ENCODE measurements at regions not wholly inside any gene's neighbourhood (a gene's known extent, or its start where the extent isn't known, plus 50 kb on each side); places are given as distances from the start of the nearest gene placed in this dataset.

- Histone ChIP-seq H3K27ac (ENCODE audit: low read depth, low read length, poor library complexity, severe bottlenecking) (no peak overlapping the region), H3K9me3 (ENCODE audit: low read length) (no peaks in the 10 kb centered on the region), H3F3A (ENCODE audit: insufficient read depth, low read length) (no peaks in the 10 kb centered on the region), H3K27me3 (ENCODE audit: insufficient read depth, low read length) (no peaks in the 10 kb centered on the region), H4K20me1 (ENCODE audit: insufficient read depth, low read length) (no peaks in the 10 kb centered on the region), H3K79me2 (ENCODE audit: insufficient read depth, low read length) (no peaks in the 10 kb centered on the region), H3K36me3 (ENCODE audit: insufficient read depth, low read length) (no peaks in the 10 kb centered on the region), H3K9me2 (ENCODE audit: low read depth, low read length) (no peaks in the 10 kb centered on the region), H3K4me2 (ENCODE audit: low read length) (no peak overlapping the region), H3K9ac (ENCODE audit: low read length) (no peak overlapping the region), H3K4me3 (ENCODE audit: low read depth, low read length, poor library complexity, severe bottlenecking) (no peak overlapping the region), H3K4me1 (ENCODE audit: insufficient read depth, low read length, severe bottlenecking) (no peaks in the 10 kb centered on the region), H2AFZ (ENCODE audit: low read length) (no peak overlapping the region)
- TF ChIP-seq CTCF (IDR thresholded peaks at IDR 0.05; ENCODE audit: low read length) = no peak
- TF ChIP-seq EZH2 (IDR thresholded peaks at IDR 0.05; ENCODE audit: borderline replicate concordance, low read length) = no peak
These were observed 195.6 kb upstream of the PMEPA1 start for GRCh38 chr20:57905448-57905847.

GRCh38 chr20:57904314-57905105, 194.7 kb upstream of the PMEPA1 start:
- Histone ChIP-seq H3K27ac (ENCODE audit: low read depth, low read length, poor library complexity, severe bottlenecking) (no peak overlapping the region), H3K36me3 (ENCODE audit: insufficient read depth, low read length) (no peaks in the 10 kb centered on the region), H3K79me2 (ENCODE audit: insufficient read depth, low read length) (no peaks in the 10 kb centered on the region), H3K9me3 (ENCODE audit: low read length) (no peaks in the 10 kb centered on the region), H3K9me2 (ENCODE audit: low read depth, low read length) (no peaks in the 10 kb centered on the region), H4K20me1 (ENCODE audit: insufficient read depth, low read length) (no peaks in the 10 kb centered on the region), H2AFZ (ENCODE audit: low read length) (no peak overlapping the region), H3K9ac (ENCODE audit: low read length) (no peak overlapping the region), H3F3A (ENCODE audit: insufficient read depth, low read length) (no peaks in the 10 kb centered on the region), H3K4me2 (ENCODE audit: low read length) (no peak overlapping the region), H3K4me3 (ENCODE audit: low read depth, low read length, poor library complexity, severe bottlenecking) (no peak overlapping the region), H3K4me1 (ENCODE audit: insufficient read depth, low read length, severe bottlenecking) (no peaks in the 10 kb centered on the region), H3K27me3 (ENCODE audit: insufficient read depth, low read length) (no peaks in the 10 kb centered on the region)
- no peak for TF ChIP-seq EZH2 (IDR thresholded peaks at IDR 0.05; ENCODE audit: borderline replicate concordance, low read length)
- TF ChIP-seq CTCF (IDR thresholded peaks at IDR 0.05; ENCODE audit: low read length) = no peak

- Histone ChIP-seq H3K9me2 (ENCODE audit: low read depth, low read length) (no peaks in the 10 kb centered on the region), H4K20me1 (ENCODE audit: insufficient read depth, low read length) (no peaks in the 10 kb centered on the region), H3K27ac (ENCODE audit: low read depth, low read length, poor library complexity, severe bottlenecking) (no peak overlapping the region), H3K4me1 (ENCODE audit: insufficient read depth, low read length, severe bottlenecking) (no peaks in the 10 kb centered on the region), H3K4me3 (ENCODE audit: low read depth, low read length, poor library complexity, severe bottlenecking) (no peak overlapping the region), H3K36me3 (ENCODE audit: insufficient read depth, low read length) (no peaks in the 10 kb centered on the region), H2AFZ (ENCODE audit: low read length) (no peak overlapping the region), H3K9me3 (ENCODE audit: low read length) (no peaks in the 10 kb centered on the region), H3F3A (ENCODE audit: insufficient read depth, low read length) (no peaks in the 10 kb centered on the region), H3K4me2 (ENCODE audit: low read length) (no peak overlapping the region), H3K27me3 (ENCODE audit: insufficient read depth, low read length) (no peaks in the 10 kb centered on the region), H3K79me2 (ENCODE audit: insufficient read depth, low read length) (no peaks in the 10 kb centered on the region), H3K9ac (ENCODE audit: low read length) (no peak overlapping the region)
- TF ChIP-seq CTCF (IDR thresholded peaks at IDR 0.05; ENCODE audit: low read length) = no peak
- TF ChIP-seq EZH2 (IDR thresholded peaks at IDR 0.05; ENCODE audit: borderline replicate concordance, low read length) = no peak
These were observed 192.7 kb upstream of the PMEPA1 start for GRCh38 chr20:57902473-57902872.

All from OCI-LY1 (cell line).